H1 (cell line): ENCODE measurements at regions not wholly inside any gene's neighbourhood (a gene's known extent, or its start where the extent isn't known, plus 50 kb on each side); places are given as distances from the start of the nearest gene placed in this dataset.

Experiments used
- ATF3 ChIP-seq: IDR thresholded peaks from 2 replicates; pipeline ENCODE4 v1.6.1; 2011; ENCODE audit warnings: low read depth, mild to moderate bottlenecking, low read length; ENCODE audit not compliant: insufficient read depth
- SIN3A ChIP-seq, 2 experiments: IDR thresholded peaks in 1 of 2; conservative IDR thresholded peaks in 1 of 2; 2 replicates each; pipeline ENCODE4 v1.6.1; 2011 to 2012; ENCODE audit warnings: low read length in 2 of 2, improper control_type of control experiment in 1 of 2, low read depth in 1 of 2, mild to moderate bottlenecking in 1 of 2

DNA sequence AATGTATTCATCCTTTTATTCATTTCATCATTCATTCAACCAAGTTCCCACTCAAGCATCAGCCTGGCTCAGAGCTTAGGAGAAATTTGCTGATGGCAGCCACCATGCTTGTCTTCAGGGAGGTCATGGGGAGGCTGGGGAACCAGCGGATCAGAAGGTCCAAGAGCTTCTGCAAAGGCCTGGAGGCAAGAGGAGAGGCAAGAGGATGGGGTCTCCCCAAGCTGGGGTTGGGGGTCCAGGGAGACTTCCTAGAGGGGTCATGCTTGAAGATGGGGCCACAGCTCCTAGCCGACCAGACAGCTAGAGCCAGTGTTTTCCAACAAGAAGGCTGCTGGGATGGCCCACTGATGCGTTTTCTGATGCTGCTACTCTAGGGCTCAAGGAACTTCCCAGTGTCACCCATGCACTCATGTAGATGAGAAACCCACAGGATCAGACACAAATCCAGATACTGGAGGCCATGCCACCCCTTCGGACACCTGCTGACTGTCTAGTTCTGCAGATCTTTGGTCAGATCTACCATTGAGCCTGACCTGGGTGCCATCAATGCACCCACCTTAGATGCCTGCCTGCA, 315.2 kb downstream of the AJAP1 start (continued):
- no peak for TF ChIP-seq ATF3
- no peak for TF ChIP-seq SIN3A (conservative IDR thresholded peaks at IDR 0.05 in 1 of 2, IDR thresholded peaks at IDR 0.05 in 1 of 2; ENCODE audit: low read depth in 1 of 2, low read length in 2 of 2)
- TF ChIP-seq, all 59 proteins: peak for 0
